ENCODE measurements at regions not wholly inside any gene's neighbourhood (a gene's known extent, or its start where the extent isn't known, plus 50 kb on each side); places are given as distances from the start of the nearest gene placed in this dataset.
A peak's percentile ranks its signal among the peaks of the same experiment; 100 is the strongest.

DNA sequence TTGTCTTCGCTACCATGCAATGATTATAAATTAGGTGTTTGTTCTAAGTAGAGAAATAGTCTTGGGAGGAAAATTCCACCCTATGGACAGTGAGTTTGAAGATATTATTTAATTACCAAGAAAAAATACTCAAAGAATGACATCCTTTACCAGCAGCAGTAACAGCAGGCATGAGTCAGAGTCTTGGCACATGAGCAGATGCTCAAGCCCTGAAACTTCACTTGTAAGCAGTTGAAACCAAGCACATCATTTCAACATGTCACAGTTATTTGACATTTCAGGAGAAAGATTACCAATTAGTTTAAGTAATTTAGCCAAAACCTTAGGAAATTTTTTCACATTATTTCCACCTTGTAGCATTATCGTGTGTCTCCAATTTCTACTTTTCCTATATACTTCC lies 99.2 kb downstream of the C12orf50 start:
- DNase-seq: no peak

DNA sequence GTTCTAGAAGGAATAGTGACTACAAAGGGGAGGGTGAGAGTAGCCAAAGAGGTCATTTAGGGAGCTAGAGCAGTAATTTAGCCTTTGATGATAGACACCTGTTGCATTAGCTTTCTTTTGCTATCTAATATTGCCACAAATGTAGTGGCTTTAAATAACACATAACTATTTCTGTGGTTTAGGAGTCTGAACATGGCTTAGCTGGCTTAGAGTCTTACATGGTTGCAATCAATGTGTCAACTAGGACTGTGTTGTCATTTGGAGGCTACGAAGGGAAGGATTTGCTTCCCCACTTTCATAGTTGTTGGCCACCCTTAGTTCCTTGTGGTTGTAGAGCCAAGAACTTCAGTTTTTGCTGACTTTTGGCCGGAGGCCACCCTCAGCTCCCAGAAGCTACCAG lies 99.9 kb downstream of the C12orf50 start:
- no peak for DNase-seq

DNA sequence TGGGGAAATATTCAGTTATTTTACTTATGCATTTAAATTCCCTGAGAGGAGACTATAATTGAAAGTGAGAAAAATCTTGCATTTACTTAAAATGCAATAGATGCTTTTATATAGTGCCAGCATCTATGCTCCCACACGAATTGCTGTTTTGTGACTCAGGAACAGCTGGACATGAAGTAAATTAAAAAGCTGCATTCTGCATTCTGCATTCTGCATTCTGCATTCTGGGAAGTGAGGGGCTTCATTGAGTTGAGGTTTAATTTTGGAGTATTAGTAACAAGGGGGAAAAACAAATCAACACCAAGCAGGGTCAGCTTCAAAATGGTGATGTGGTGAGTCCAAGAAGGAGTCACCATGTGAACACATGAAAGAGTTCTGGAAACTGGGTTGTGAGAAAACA lies 101.2 kb downstream of the C12orf50 start:
- no peak for DNase-seq

DNA sequence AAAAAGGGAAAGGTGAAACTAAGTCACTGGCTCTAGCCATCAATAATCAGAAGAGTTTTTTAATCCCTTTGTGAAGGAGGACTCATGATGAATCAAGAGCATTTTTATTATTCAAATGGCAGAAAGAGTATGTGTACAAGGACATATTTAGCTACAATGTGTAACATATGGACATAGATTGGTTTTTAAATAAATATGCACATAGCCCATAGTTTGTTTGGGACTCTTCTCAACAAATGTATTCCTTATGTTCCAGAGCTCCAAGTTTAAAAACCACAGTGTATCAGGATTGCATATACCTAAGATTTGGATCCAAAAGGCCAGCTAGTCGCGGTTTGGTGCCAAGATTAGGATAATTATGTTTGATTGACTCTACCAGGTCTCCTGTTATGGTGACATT lies 104.2 kb downstream of the C12orf50 start:
- DNase-seq: no peak

DNA sequence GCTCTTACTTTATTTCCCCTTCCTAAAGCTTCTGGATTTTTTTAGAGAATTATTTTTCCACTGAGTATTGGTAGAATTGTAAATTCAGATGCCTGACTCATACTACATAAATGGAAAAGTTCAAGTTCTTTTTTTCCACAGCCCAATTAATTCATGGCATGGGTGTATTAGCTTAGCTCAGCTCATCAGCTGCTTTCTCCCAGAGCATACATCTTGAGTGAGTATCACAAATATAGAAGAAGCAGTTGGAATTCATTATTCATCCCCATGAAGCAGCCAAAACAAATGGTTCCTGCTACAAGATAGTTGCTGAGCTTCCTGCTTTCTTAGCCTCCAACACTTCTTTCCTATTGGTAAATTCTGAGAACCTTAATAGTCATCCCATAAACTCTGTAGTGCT lies 105.1 kb downstream of the C12orf50 start:
- DNase-seq: no peak

DNA sequence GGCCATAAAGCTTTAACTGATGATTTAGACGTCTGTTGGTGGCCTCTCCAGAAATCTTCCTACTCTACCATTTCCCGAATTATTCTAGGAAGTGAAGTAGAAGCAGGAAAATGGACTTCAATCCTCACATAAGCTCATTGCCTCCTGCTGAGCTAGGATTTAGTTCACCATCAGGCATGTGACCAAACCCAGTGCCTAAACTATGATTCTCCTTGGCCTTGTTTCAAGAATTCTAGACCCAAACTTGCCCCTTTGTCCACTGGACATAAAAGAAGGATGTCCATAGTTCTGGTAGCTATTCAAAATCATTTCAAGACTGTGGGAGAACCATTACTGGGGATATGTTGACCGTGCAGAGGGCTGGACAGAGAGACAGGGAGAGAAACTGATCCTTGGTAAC lies 105.8 kb downstream of the C12orf50 start:
- no peak for DNase-seq

DNA sequence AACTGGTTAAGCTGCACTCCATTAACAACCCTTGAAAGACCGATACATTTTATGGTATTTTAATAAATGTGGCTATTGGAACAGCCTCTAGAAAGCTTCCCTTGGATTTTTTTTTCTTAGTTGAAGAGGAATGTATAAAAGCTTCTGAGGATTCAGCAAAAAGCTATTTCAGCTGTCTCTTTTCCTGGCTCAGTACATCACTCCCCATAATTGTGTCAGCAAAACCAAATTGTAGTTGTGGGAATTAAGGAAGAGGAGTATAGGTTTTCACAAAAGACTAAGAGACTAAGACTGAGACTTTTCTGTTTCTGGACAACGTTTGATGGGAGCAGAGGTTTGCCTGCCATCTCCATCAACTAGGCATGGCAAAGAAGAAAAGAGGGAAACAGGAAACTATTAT lies 106.5 kb downstream of the C12orf50 start:
- no peak for DNase-seq

DNA sequence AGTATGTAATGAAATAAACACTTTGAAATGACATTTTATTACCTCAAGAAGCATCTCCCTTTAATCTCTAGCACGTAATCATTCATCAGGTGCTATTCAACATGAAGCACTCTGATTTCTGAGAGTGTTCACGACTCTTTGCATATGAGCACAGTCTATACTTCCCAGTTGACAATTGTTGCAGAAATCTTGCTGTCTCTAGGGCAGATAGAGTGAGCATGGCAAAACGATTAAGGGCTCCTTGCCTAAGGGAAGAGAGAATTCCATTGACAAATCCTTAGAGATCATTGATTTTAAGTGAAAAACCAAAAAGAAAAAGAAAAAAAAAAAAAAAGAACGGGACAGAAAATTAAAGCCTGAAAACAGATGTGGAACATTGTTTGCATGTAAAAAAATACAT lies 107.6 kb downstream of the C12orf50 start:
- no peak for DNase-seq

DNA sequence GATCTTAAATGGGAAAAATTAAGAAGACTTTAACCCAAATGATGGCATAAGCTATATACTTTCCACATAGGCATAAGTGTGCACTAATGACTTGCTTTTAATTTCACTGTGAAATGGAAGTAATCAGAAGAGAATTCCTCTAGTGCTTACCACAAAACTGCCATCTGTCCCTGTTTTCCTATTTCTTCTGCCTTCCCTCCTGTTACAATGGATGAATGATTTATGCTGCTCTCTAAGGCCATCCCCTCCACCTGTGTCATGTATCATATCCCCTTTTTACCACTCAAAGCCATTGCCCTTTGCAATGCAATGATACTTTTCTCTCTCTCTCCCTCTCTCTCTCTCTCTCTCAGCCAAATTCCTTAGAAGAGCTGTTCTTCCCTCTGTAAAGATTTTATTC lies 109.1 kb downstream of the C12orf50 start:
- DNase-seq: no peak

DNA sequence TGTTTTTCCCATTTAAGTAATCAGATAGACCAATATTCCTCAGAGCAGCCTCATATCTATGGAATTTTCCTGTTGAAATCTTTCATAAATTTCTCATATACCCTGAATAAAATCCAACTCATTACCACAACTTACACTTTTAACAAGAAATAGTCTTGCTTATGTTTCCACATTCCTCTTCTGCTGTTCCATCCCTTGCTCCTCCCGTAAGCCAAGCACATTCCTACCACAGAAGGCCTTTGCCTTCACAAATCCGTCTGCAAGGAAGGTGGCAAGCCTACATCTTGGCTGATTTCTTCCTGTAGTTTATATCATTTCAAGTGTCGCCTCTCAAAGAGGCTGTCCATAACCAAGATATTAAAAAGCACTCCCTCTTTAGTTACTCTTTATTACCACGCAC lies 127.7 kb downstream of the C12orf50 start:
- DNase-seq: peak; percentile 41

DNA sequence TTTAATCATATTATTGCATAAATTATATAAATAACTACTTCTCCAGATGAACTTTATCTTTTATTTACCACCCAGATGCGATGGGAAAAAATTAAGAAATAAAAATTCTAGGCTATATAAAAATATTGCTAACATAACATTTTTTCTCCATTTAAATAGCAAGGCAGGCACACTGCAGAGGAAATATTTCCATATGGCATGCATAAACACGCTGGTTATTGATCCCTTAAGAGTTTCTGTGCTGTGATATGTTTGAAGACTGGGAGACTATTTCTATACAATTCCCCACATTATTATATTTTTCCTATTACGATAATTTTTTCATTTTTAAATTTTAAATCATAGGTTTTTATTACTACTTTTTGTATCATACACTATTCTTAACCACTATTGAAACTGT lies 131.5 kb downstream of the C12orf50 start:
- no peak for DNase-seq

DNA sequence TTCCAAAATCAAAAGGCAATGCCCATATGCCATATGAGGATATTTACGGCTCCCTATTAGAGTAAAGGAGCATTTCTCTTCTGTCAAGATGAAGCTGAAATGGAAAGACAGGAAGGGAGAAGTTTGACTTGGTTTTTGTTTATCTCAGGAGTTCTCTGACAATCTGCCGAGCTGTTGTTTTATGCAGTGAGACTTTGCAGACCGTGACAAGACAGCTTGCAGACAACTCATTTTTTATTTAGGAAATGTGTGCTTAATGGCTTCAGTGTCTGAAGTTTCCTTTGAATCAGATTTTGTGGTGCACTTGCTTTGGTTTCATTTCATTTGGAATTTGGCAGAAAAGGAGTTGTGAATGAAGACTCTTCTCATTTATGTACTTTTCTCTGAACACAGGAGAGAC lies 145.4 kb downstream of the C12orf50 start:
- DNase-seq: no peak

DNA sequence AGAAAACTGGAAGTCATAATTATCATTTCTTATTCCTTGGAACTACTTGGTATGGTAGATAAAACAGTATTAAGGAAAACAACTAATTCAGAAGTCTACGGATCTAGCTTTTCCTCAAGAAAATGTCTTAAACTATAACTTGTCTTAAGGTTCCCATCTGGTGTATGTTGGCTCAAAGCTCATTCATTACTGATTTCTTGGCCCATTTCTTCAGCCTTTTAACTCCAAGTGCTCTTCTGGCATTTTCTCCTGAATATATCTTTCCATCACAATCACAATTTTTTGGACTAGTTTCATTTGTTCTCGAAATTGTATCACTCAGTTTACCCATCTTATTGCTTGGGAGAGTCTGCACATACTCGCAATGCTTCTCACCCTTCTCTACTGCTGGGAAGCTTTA lies 150.1 kb downstream of the C12orf50 start:
- no peak for DNase-seq

DNA sequence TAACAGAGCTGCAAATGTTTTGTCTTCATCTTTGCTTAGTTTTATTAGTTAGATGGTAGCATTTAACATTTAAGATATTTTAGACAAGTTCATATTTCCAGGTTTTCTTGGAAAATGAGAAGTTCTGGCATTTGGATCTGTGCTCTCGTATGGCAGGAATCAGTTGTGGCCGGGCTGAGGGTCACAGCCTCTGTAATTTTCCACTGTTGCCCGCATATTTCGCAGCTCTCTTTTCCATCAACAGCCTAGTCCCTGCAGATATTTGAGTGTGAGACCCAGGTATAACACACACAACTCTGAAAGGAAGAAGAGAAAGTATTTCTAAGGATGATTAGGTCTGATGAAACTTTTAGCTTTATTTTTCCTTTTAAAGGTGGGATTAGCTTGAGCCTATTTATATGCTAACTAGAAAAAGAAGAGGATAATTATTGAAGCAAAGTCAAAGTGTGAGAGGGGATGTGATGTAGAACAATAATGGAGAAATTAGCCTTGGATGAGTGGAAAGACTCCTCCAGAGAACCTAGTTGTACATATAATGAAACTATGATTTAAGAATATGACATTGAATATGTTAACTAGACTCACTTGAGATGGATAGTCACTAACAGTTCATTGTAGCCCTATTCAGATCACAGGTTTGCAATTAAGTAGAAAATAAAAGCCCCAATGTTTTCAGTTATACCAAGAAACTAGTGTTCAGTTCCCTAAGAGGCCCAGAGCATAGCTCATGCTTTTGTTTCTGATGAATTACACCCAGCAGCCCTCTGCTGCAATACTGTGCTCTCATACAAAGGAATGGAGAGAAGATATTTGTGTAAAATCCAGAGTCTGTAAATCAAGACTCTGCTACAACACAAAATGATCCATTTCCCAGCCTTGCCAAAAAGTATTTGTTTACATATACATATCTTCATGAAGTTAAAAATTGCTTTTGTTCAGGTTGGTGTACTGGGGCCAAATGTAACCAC lies 158.4 kb downstream of the C12orf50 start:
- no peak for DNase-seq

DNA sequence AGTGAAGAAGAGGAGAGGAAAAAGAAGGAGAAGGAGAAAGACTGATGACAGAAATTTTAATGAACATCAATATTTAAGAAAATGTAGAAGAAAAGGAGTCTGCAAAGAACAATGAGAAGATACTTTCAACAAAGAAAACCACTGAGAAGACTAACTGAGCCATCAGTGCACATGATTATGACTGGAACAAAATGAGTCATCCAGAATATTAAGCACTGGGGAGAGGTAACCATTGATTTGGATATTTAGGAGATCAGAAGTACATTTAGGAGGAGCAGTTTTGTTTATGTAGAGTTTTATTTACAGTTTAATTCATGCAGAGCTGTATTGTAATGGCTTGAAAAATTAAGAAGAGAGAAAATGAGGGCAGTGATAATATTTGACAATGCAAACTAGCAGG lies 159.1 kb downstream of the C12orf50 start:
- DNase-seq: no peak

DNA sequence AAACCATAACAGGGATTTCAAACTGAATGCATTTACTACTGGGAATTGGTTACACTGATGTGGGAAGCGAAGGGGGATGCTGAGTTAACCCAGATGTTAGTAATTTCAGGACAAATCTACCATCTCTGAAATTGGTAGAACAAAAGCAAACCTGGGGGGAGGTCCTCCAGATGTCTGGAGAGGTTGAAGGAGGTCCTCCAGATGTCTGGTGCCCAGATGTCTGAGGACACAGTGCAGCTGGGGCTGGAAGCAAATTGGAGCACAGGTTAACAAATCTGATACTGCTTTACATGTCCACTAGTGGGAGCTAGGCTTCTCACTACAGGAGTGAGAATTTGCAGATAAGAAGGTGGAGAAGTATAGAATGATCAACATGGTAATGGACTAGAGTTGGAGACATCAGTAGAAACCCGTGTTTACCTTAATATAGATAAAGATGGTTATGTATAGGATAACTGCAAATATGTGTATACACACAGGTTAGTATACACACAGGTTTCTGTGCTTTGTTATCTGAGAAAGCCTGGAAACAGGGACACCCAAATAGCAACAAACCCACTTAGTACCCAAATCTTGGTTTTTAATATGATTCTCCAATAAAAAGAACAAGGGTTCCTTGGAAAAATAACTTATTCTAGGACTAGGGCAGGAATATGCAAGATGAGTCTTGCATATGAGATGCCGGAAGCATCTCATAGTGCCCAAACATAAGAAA lies 162.5 kb downstream of the C12orf50 start:
- no peak for DNase-seq

DNA sequence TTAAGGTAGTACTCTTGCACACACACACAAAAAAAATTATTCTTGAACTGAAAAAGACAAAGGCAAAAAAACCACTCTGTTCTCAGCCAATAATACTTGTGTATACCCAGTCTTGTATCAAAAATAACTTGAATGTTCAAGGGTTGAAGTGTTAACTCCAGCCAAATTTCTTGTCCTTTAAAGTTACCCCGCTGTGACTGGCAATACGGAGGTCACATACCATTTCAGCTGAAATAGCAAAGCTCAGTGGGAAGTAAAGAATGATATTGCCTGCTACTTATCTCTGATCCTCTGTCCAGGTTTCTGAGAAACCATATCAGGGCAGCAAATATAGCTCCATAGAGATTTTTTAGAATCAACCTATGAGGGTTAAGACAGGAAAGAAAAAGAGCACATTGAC lies 167.4 kb downstream of the C12orf50 start:
- DNase-seq: no peak

DNA sequence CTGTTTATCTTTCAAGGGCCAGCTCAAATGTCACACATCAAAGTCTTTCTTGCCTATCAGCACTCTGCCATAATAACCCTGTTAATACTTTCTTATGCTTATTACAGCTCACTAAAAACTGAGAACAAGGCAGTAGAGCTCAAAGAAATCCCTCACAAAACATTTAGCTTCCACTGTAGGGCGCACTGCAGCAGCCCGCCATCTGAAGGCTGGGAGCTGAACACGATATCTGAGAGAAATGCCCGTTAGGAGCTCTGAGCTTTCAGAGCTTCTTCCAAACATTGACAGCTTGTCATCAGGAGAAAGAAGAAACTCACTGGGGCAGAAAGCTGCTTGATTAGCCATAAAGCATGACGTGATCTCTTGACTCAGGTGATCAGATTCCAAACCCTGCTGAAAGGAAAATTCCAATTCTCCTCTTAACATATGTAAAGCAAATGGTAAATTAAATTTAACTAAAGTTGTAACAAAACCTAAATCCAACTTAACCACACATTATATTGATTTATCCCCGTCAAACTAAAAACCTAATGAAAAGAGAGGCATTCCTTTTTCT lies 175.7 kb downstream of the C12orf50 start:
- DNase-seq: no peak

DNA sequence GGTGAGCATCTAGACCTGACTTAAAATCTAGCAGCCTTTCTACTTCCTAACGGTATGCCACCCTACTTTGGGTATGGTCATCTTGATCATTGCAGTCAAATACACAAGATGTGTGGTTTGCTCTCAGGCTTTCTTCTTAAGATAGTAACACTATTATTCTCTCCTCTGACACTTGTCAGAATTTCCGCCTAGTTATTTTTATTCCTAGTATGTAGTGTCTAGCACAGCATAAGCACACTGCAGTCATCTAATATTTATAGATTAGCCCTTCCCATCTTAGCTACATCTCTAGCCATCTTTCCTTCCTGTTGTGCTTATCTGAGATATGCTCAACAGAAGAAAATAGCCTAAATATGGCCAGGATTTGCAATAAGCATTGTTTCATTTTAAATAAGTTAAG lies 180.1 kb downstream of the C12orf50 start:
- DNase-seq: no peak

DNA sequence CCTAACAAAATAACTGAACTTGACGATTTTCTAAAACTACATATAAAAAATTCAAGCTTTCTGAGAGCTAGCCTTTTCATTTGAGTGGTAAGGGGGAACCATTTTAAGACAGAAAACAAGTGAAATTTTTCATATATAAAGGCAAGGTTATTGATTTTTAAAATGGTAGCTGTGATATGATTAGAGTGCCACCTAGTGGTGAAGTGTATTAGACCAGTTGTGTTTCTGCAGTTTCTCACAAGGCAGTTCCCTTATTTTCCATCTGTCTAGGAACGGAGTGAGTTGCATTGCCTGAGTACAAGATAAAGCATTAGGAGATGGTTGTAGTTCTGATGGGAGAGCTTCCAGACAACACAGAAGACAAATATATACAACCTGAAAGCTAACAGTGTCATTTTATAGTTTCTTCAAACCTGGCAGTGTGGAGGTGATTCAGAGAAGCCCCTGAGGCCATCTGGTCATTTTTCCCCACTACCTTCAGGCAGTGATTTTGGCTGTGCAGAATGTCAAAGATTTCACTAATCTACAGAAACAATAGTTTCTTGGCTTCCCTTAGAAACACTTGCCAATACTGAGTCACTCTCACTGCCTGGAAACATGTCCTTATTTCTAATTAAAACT lies 180.8 kb downstream of the C12orf50 start:
- no peak for DNase-seq

DNA sequence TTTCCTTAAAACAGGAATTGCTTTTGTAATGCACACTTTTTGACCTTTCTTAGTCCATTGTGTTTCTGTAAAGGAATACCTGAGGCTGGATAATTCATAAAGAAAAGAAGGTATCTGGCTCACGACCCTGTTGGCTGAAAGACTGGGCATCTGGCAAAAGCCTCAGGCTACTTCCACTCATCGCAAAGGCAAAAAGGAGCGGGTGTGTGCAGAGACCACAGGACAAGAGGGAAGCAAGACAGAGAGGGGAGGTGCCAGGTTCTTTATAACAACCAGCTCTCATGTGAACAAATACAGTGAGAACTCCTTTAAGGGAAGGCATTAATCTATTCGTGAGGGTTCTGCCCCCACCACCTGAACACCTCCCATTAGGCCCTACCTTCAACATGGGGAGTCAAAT lies 182.1 kb downstream of the C12orf50 start:
- DNase-seq: no peak

DNA sequence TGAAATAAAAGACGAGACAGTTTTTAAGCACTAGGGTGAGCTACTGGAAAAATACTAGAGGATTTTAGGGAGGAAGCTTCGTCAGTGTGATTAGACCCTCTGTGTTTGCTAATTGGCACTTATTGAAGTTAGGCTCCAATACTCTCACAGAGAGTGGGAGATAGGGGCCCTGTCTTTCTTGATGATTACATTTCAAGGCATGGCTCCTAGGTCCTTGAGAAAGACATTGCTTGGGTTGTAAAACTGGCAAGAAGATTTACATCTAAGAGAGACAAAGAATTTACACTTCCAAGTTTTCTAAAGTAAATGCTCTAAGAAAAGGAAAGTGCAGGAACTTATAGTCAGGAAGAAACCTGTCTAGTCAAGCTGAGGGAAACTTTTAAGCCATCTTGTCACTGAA lies 183.2 kb downstream of the C12orf50 start:
- no peak for DNase-seq

DNA sequence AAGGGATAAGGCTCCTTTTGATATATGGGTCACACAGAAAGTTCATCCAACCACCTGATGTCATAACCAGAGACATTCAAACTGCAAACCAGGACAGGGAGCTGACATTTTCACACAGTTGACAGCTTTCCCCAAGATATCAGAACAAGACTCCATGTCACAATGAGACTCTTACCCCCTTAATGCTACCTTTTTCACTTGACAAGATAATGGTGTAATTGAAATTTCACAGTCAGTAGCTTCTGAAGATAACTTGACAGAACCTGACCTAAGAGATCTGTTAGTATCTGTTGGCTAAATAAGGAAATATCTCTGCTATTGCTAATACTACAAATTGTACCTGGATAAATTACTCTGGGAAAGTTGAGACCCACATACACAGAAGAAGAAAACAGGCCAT lies 187.3 kb downstream of the C12orf50 start:
- DNase-seq: no peak

DNA sequence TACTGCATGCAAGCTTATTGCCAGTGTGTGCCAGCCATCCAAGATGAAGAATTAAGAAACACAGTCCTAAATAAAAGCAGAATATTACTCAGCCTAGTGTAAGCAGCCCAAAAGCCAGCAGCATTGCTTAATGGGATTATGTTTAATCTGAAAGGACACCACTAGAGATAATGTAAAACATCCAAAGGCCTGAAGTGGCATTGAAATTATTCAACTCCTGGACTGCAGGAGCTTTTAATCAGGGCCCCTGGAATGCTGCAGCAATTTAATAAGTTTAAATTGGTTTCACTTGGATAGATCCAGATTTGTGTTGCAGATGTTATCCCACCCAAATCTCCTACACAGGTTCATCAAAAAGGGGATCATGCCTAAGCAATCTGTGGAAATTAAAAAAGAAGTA lies 193.0 kb downstream of the C12orf50 start:
- DNase-seq: no peak

Measured in right forelimb (tissue), 1 donor.